Gastrocnemius medialis (tissue), 4 donors: ENCODE measurements at regions not wholly inside any gene's neighbourhood (a gene's known extent, or its start where the extent isn't known, plus 50 kb on each side); places are given as distances from the start of the nearest gene placed in this dataset.

ENCODE experiments used
- ATAC-seq, 2 donors: fragments of 150-250 bp; one replicate each; pipeline ENCODE4 v1.9.1; 2016
- DNase-seq, 2 donors: peaks; one replicate each; pipeline ENCODE4 v3.0.0-alpha.2; 2019
- H3K27ac ChIP-seq, 4 donors: fragments of 200-600 bp; sonication (generic); 1 replicate in 1 of 4; 2 replicates in 3 of 4; pipeline ENCODE4 v1.5.1; 2016 to 2018; ENCODE audit warnings: mild to moderate bottlenecking in 2 of 4, moderate library complexity in 1 of 4
- H3K27me3 ChIP-seq, 3 donors: fragments of 200-600 bp; sonication (generic) in 2 of 3; 1 replicate in 1 of 3; 2 replicates in 2 of 3; pipeline versions ENCODE4 v1.5.1 to v1.6.0; 2016 to 2019; ENCODE audit warnings: mild to moderate bottlenecking in 1 of 3, moderate library complexity in 1 of 3
- H3K36me3 ChIP-seq, 2 donors: fragments of 200-600 bp; sonication (generic) in 1 of 2; one replicate each; pipeline ENCODE4 v1.5.1; 2017 to 2018
- H3K4me1 ChIP-seq, 2 donors: fragments of 200-600 bp; sonication (generic) in 1 of 2; one replicate each; pipeline ENCODE4 v1.5.1; 2016 to 2017; ENCODE audit warnings: mild to moderate bottlenecking in 2 of 2
- H3K4me3 ChIP-seq, 4 donors: fragments of 200-600 bp; sonication (generic) in 3 of 4; 1 replicate in 1 of 4; 2 replicates in 3 of 4; pipeline ENCODE4 v1.5.1; 2016 to 2019; ENCODE audit warnings: mild to moderate bottlenecking in 2 of 4
- H3K9me3 ChIP-seq, 3 donors: fragments of 200-600 bp; sonication (generic) in 2 of 3; 1 replicate in 1 of 3; 2 replicates in 2 of 3; pipeline ENCODE4 v1.5.1; 2016 to 2019
- POLR2A ChIP-seq, 2 donors: fragments of 450-650 bp; IDR thresholded peaks; one replicate each; pipeline ENCODE4 v1.6.1; 2017; ENCODE audit warnings: antibody characterized with exemption in 2 of 2, mild to moderate bottlenecking in 2 of 2, moderate library complexity in 2 of 2
- in situ Hi-C, 4 donors: fragments of 200-750 bp; cut with MboI; loops; one replicate each; pipeline versions ENCODE4 v1.15.0 to v1.8.0; 2017; ENCODE audit warnings: low sequenced_read_pairs in 4 of 4
- intact Hi-C: fragments of 100-400 bp; cut with DNase I; formaldehyde crosslinking; loops from one replicate; pipeline ENCODE4 v1.15.1; 2023; ENCODE audit warnings: low total_unique reads
- TF ChIP-seq, protein P1 (sequence below), 5 experiments: fragments of 450-650 bp in 3 of 5; fragments of 200-600 bp in 2 of 5; sonication (generic) in 2 of 5; IDR thresholded peaks in 4 of 5; conservative IDR thresholded peaks in 1 of 5; 1 replicate in 4 of 5; 2 replicates in 1 of 5; pipeline ENCODE4 v1.5.1; 2016 to 2019; ENCODE audit warnings: antibody characterized with exemption in 5 of 5, mild to moderate bottlenecking in 3 of 5, moderate library complexity in 3 of 5

DNA sequence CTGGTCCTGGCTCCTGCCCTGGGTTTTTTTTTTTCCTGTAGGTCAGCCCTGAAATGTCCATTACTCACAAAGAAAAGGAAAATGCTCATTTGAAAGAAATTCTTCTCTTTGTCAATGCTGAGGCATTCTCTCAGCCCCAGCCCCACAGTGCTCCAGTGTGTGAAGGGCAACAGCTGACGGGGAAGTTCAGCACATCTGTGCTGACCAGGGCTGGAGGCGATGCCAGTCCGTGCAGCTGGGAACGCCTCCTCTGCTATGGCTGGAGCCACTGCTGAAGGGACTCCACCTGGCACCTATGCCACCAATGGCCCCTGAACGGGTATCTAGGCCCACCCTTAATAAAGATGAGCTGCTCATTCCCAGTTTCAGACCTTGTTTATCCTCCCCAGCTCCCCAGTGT is 71.9 kb upstream of the SLCO4A1 start:
- in situ Hi-C loops = loop anchor here in 1 of 4 donors (10.0 kb wide), 1 partner anchor 66 kb away; no protein-coding TSS in a partner anchor
- TF ChIP-seq, protein P1, sequence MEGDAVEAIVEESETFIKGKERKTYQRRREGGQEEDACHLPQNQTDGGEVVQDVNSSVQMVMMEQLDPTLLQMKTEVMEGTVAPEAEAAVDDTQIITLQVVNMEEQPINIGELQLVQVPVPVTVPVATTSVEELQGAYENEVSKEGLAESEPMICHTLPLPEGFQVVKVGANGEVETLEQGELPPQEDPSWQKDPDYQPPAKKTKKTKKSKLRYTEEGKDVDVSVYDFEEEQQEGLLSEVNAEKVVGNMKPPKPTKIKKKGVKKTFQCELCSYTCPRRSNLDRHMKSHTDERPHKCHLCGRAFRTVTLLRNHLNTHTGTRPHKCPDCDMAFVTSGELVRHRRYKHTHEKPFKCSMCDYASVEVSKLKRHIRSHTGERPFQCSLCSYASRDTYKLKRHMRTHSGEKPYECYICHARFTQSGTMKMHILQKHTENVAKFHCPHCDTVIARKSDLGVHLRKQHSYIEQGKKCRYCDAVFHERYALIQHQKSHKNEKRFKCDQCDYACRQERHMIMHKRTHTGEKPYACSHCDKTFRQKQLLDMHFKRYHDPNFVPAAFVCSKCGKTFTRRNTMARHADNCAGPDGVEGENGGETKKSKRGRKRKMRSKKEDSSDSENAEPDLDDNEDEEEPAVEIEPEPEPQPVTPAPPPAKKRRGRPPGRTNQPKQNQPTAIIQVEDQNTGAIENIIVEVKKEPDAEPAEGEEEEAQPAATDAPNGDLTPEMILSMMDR (IDR thresholded peaks at IDR 0.05 in 4 of 5, conservative IDR thresholded peaks at IDR 0.05 in 1 of 5) = no peak
- no peak for TF ChIP-seq POLR2A (IDR thresholded peaks at IDR 0.05)
- Histone ChIP-seq H3K4me1 (peaks cover 0 to 19% of the 10 kb centered on the region in 2 donors), H3K9me3 (no peaks in the 10 kb centered on the region), H3K27me3 (no peaks in the 10 kb centered on the region), H3K36me3 (no peaks in the 10 kb centered on the region), H3K4me3 (no peak overlapping the region), H3K27ac (peak overlapping the region; percentile 53 to 100 (median 98))
- intact Hi-C loops = no loop called here
- DNase-seq = no peak
- ATAC-seq = no peak

DNA sequence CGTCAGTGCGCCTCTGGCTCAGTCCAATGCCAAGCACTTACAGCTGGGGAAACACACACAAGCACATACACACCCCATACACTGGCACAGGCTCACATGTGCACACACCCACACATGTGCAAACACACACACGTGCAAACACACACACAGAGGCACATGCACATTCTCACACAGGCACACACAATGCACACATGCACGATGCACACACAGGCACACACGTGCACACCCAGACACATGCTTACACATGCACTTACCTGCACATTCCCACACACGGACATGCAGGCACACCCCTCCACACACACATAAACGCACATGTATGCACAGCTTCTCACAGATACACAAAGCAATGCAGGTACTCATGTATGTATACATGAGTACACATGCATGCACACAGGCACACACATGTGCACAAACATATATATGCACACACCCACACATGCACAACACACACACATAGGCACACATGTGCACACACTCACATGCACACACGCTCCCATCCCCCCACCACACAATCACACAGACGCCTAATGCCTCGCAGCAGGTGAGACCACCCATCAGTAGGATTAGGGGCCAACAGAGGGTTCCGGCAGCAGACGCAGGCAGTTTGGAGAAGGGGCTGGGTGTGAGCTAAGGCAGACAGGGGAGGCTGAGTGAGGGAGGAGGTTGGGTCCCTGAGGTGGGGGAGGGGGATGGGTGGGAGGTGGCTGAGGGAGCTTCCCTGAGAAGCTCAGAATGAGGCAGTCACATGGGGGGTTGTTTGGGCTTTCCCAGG is 71.2 kb upstream of the SLCO4A1 start:
- no peak for TF ChIP-seq POLR2A (IDR thresholded peaks at IDR 0.05)
- TF ChIP-seq, protein P1 (IDR thresholded peaks at IDR 0.05 in 4 of 5, conservative IDR thresholded peaks at IDR 0.05 in 1 of 5) = no peak
- in situ Hi-C loops = loop anchor here in 1 of 4 donors (10.0 kb wide), 1 partner anchor 66 kb away; no protein-coding TSS in a partner anchor
- no peaks in the 10 kb centered on the region for H3K27me3 ChIP-seq
- no peak for ATAC-seq
- peaks cover 0 to 13% of the 10 kb centered on the region in 2 donors for H3K4me1 ChIP-seq
- H3K36me3 ChIP-seq = no peaks in the 10 kb centered on the region
- H3K27ac ChIP-seq = peak overlapping the region; percentile 4 to 100 (median 98)
- DNase-seq = peak in 1 of 2 donors; percentile 24
- no peaks in the 10 kb centered on the region for H3K9me3 ChIP-seq
- intact Hi-C loops = no loop called here
- H3K4me3 ChIP-seq = no peak overlapping the region

DNA sequence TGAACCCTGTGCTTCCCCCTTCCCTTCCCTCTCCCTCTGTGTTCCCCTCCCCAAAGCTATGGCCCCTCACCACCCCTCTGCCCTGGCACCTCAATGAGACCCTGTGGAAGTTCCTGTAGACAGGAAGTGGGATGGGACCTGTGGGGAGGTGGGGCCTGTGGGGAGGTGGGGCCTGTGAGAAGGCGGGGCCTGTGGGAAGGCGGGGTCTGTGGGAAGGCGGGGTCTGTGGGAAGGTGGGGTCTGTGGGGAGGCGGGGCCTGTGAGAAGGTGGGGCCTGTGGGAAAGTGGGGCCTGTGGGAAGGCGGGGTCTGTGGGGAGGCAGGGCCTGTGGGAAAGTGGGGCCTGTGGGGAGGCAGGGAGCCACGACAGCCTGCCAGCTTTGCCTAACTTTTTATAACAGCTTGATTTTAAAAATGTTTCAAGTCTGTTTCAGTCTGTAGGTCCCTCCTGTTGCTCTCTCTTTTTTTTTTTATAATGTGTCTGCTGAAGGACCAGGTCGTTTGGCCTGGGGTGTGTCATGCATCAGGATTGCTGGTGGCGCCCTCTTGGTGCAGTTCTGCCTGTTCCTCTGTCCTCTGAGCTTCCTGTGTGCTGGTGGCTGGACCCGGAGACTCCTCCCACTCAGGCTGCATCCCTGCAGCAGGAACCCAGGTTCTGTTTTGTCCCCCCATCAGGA is 70.5 kb upstream of the SLCO4A1 start:
- DNase-seq (peak in 1 of 2 donors; percentile 48), ATAC-seq (no peak)
- in situ Hi-C loops = loop anchor here in 1 of 4 donors (10.0 kb wide), 1 partner anchor 67 kb away; no protein-coding TSS in a partner anchor
- Histone ChIP-seq H3K36me3 (no peaks in the 10 kb centered on the region), H3K9me3 (no peaks in the 10 kb centered on the region), H3K4me1 (peaks cover 0 to 10% of the 10 kb centered on the region in 2 donors), H3K27ac (peak overlapping the region; percentile 4 to 100 (median 86)), H3K27me3 (no peaks in the 10 kb centered on the region), H3K4me3 (no peak overlapping the region)
- TF ChIP-seq, protein P1 (IDR thresholded peaks at IDR 0.05 in 4 of 5, conservative IDR thresholded peaks at IDR 0.05 in 1 of 5) = peak in 1 of 5 experiments; percentile 15
- no peak for TF ChIP-seq POLR2A (IDR thresholded peaks at IDR 0.05)
- intact Hi-C loops = no loop called here

DNA sequence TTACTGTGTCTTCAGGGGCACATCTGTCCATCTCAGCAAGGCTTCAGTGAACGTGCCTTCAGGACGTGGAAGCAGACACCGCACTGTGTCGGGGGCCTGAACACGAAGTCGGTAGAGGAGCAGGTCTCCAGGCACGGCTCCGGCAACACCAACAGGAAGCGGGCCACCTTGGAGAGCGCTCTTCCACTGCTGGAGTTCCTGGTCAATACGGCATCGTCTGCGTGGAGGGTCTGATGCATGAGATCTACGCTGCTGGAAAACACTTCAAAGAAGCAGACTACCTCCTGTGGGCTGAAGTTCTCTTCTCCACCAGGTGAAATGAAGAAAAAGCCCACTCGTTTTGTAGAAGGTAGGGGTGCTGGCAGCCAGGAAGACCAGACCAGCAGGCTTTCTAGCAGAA is 69.3 kb upstream of the SLCO4A1 start:
- DNase-seq (peak in 1 of 2 donors; percentile 12), ATAC-seq (no peak)
- Histone ChIP-seq H3K36me3 (no peaks in the 10 kb centered on the region), H3K4me3 (no peak overlapping the region), H3K27me3 (no peaks in the 10 kb centered on the region), H3K4me1 (no peaks in the 10 kb centered on the region), H3K9me3 (no peaks in the 10 kb centered on the region), H3K27ac (peak overlapping the region in 3 of 4 donors; percentile 37 to 98 (median 52))
- in situ Hi-C loops = loop anchor here in 1 of 4 donors (10.0 kb wide), 1 partner anchor 68 kb away; no protein-coding TSS in a partner anchor
- intact Hi-C loops = no loop called here
- TF ChIP-seq, protein P1 (IDR thresholded peaks at IDR 0.05 in 4 of 5, conservative IDR thresholded peaks at IDR 0.05 in 1 of 5) = no peak
- TF ChIP-seq POLR2A (IDR thresholded peaks at IDR 0.05) = no peak
